IMR-90 (cell line): ENCODE measurements at regions not wholly inside any gene's neighbourhood (a gene's known extent, or its start where the extent isn't known, plus 50 kb on each side); places are given as distances from the start of the nearest gene placed in this dataset.

Experiments used
- BHLHE40 ChIP-seq: fragments of 150-350 bp; IDR thresholded peaks from 2 replicates; pipeline ENCODE4 v1.6.1; 2016; ENCODE audit warnings: mild to moderate bottlenecking, low read depth, low read length
- CHD1 ChIP-seq: IDR thresholded peaks from 2 replicates; pipeline ENCODE4 v1.6.1; 2012; ENCODE audit warnings: low read depth, low read length, improper control_type of control experiment
- CTCF ChIP-seq: conservative IDR thresholded peaks from 2 replicates; pipeline ENCODE4 v1.5.1; 2012; ENCODE audit warnings: mild to moderate bottlenecking, low read depth, low read length, improper control_type of control experiment
- FOS ChIP-seq: fragments of 150-350 bp; IDR thresholded peaks from 2 replicates; pipeline ENCODE4 v1.6.1; 2016; ENCODE audit warnings: low read depth, low read length
- MAFK ChIP-seq: IDR thresholded peaks from 2 replicates; pipeline ENCODE4 v1.6.1; 2012; ENCODE audit warnings: low read depth, low read length, improper control_type of control experiment
- MAZ ChIP-seq: IDR thresholded peaks from 2 replicates; pipeline ENCODE4 v1.6.1; 2012; ENCODE audit warnings: low read depth, mild to moderate bottlenecking, low read length, improper control_type of control experiment, moderate library complexity, borderline replicate concordance
- MXI1 ChIP-seq: IDR thresholded peaks from 2 replicates; pipeline ENCODE4 v1.6.1; 2012; ENCODE audit warnings: low read depth, mild to moderate bottlenecking, low read length, moderate library complexity, borderline replicate concordance
- POLR2A ChIP-seq: IDR thresholded peaks from 2 replicates; pipeline ENCODE4 v1.6.1; 2012; ENCODE audit warnings: mild to moderate bottlenecking, low read depth, low read length
- RCOR1 ChIP-seq: IDR thresholded peaks from 2 replicates; pipeline ENCODE4 v1.6.1; 2012; ENCODE audit warnings: mild to moderate bottlenecking, low read length, improper control_type of control experiment; ENCODE audit not compliant: insufficient replicate concordance
- RFX5 ChIP-seq: IDR thresholded peaks from 2 replicates; pipeline ENCODE4 v1.8.0; 2012; ENCODE audit warnings: low read depth, mild to moderate bottlenecking, low read length, moderate library complexity
- USF2 ChIP-seq: fragments of 150-350 bp; IDR thresholded peaks from 2 replicates; pipeline ENCODE4 v1.6.1; 2017; ENCODE audit warnings: mild to moderate bottlenecking, antibody characterized with exemption, low read length, low read depth

- TF ChIP-seq CTCF, result no peak
- no peak for TF ChIP-seq RCOR1
- TF ChIP-seq MXI1, result no peak
- TF ChIP-seq USF2, result no peak
- no peak for TF ChIP-seq CHD1
- TF ChIP-seq POLR2A, result no peak
- TF ChIP-seq MAFK, result no peak
- no peak for TF ChIP-seq FOS
- no peak for TF ChIP-seq MAZ
- TF ChIP-seq BHLHE40, result no peak
- no peak for TF ChIP-seq RFX5
Observed at GRCh38 chr2:182628916-182629315, 87.1 kb upstream of the DNAJC10 start.
